Left ventricle myocardium inferior (tissue), 1 donor: ENCODE measurements at regions not wholly inside any gene's neighbourhood (a gene's known extent, or its start where the extent isn't known, plus 50 kb on each side); places are given as distances from the start of the nearest gene placed in this dataset.

Source experiments
- DNase-seq: peaks from one replicate; pipeline ENCODE4 v3.0.0-alpha.2; 2020
- H3K27ac ChIP-seq: fragments of 200-600 bp; replicated peaks from 2 replicates; pipeline ENCODE4 v1.8.0; 2021
- H3K27me3 ChIP-seq: fragments of 200-600 bp; 2 replicates; pipeline ENCODE4 v1.8.0; 2021; ENCODE audit warnings: low read depth
- H3K36me3 ChIP-seq: fragments of 200-600 bp; 2 replicates; pipeline ENCODE4 v1.8.0; 2021
- H3K4me1 ChIP-seq: fragments of 200-600 bp; 2 replicates; pipeline ENCODE4 v1.8.0; 2021
- H3K4me3 ChIP-seq: fragments of 200-600 bp; 2 replicates; pipeline ENCODE4 v1.8.0; 2021; ENCODE audit warnings: mild to moderate bottlenecking, moderate library complexity
- H3K9me3 ChIP-seq: fragments of 200-600 bp; replicated peaks from 2 replicates; pipeline ENCODE4 v1.8.0; 2021
- CTCF ChIP-seq: fragments of 200-600 bp; IDR thresholded peaks from 2 replicates; pipeline ENCODE4 v1.8.0; 2021; ENCODE audit warnings: antibody characterized with exemption, mild to moderate bottlenecking, borderline replicate concordance
- intact Hi-C: fragments of 100-400 bp; cut with micrococcal nuclease; formaldehyde crosslinking; loops from one replicate; pipeline ENCODE4 v1.11.0; 2022
- donor health status: DM: no; HTN: yes; CAD: no; lungs with severe emphysema.

- Histone ChIP-seq H3K4me1 (peaks cover 11% of the 10 kb centered on the region), H3K36me3 (no peaks in the 10 kb centered on the region), H3K4me3 (peak overlapping the region; percentile 6), H3K9me3 (no peaks in the 10 kb centered on the region), H3K27ac (no peak overlapping the region), H3K27me3 (no peaks in the 10 kb centered on the region)
- no peak for DNase-seq
- intact Hi-C loops = no loop called here
- TF ChIP-seq CTCF = no peak
These were observed 51.4 kb upstream of the RAPGEF2 start for GRCh38 chr4:159051245-159052071.

GRCh38 chr4:159052315-159052714 lies 50.6 kb upstream of the RAPGEF2 start:
- no peak overlapping the region for H3K27ac ChIP-seq
- H3K4me1 ChIP-seq = peaks cover 11% of the 10 kb centered on the region
- TF ChIP-seq CTCF = no peak
- DNase-seq = no peak
- H3K9me3 ChIP-seq = no peaks in the 10 kb centered on the region
- no peaks in the 10 kb centered on the region for H3K36me3 ChIP-seq
- H3K4me3 ChIP-seq = no peak overlapping the region
- intact Hi-C loops = no loop called here
- H3K27me3 ChIP-seq = no peaks in the 10 kb centered on the region
